ENCODE measurements at regions not wholly inside any gene's neighbourhood (a gene's known extent, or its start where the extent isn't known, plus 50 kb on each side); places are given as distances from the start of the nearest gene placed in this dataset.
A peak's percentile ranks its signal among the peaks of the same experiment; 100 is the strongest.

- intact Hi-C loops (cut with DNase I) = no loop called here
- DNase-seq = peak in 5 of 42 donors; percentile 21 to 58 (median 29)
Measured at GRCh38 chr18:57087644-57088376, 59.1 kb upstream of the BOD1L2 start.

- DNase-seq = peak in 19 of 42 donors; percentile 12 to 72 (median 33)
- intact Hi-C loops (cut with DNase I) = no loop called here
Measured at GRCh38 chr18:57088883-57089282, 58.0 kb upstream of the BOD1L2 start.

- DNase-seq = no peak
- intact Hi-C loops (cut with DNase I) = no loop called here
Measured at GRCh38 chr18:57089702-57090101, 57.2 kb upstream of the BOD1L2 start.

GRCh38 chr18:57091231-57091630, 55.7 kb upstream of the BOD1L2 start:
- no peak for DNase-seq
- intact Hi-C loops (cut with DNase I) = no loop called here

GRCh38 chr18:57094175-57094574, 52.7 kb upstream of the BOD1L2 start:
- no peak for DNase-seq
- intact Hi-C loops (cut with DNase I) = no loop called here

DNA sequence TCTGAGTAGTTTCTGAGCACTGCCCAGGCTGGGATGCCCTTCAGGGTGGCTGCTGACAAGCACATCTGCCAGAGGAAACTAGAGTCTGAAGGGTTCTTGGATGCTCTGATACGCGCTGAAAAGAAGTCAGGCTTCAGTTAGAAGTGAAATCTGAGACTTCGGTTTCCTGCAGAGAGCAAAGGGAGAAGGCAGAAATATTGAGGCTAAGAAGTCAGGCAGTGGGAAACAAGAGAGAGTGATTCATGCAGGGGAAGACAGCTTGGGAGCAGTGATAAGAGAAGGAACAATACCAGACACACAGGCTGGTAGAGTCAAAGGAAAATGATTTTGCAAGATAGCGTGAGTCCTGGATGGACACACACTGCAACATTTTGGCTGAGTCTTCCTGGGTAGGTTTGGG, 51.0 kb upstream of the BOD1L2 start:
- DNase-seq = peak in 6 of 42 donors; percentile 7 to 52 (median 27)
- intact Hi-C loops (cut with DNase I) = no loop called here

Measured in head of caudate nucleus (tissue), 42 donors.